ENCODE measurements at regions not wholly inside any gene's neighbourhood (a gene's known extent, or its start where the extent isn't known, plus 50 kb on each side); places are given as distances from the start of the nearest gene placed in this dataset.

DNA sequence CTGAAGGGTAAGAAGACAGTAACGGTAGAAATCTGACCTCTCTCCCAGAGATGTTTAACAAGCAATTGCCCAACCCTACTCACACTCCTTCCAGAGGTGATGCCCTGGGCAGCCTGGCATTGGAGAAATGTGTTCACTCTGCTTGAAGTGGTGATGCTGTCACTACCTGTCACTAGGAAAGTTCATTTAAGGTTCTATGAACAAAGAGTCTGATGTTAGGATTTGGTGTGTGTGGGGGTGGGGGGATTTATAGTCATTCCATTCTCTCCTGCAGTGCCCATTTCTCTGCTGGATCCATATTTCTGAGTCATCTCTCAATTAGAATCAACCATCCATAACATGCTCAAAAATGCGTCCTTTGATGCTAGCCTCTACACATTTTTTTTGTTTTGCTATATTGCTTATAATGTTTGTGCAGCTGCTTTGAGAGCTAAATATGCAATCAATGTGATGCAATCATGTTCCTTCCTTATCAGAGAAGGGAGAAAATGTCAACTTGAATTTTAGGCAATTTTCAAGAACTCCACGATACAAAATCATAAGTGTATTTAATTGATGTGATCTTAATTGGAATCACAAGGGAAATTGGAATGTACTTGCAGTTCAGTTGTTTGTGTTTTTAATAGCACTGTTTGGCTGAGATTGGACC is 173.9 kb downstream of the DUSP10 start:
- TF ChIP-seq CTCF (conservative IDR thresholded peaks at IDR 0.05) (no peak), ZFX (IDR thresholded peaks at IDR 0.05) (no peak)
